ENCODE measurements at regions not wholly inside any gene's neighbourhood (a gene's known extent, or its start where the extent isn't known, plus 50 kb on each side); places are given as distances from the start of the nearest gene placed in this dataset.

GRCh38 chr15:99906311-99906710, 173.1 kb upstream of the LYSMD4 start:
- TF ChIP-seq, protein P1, sequence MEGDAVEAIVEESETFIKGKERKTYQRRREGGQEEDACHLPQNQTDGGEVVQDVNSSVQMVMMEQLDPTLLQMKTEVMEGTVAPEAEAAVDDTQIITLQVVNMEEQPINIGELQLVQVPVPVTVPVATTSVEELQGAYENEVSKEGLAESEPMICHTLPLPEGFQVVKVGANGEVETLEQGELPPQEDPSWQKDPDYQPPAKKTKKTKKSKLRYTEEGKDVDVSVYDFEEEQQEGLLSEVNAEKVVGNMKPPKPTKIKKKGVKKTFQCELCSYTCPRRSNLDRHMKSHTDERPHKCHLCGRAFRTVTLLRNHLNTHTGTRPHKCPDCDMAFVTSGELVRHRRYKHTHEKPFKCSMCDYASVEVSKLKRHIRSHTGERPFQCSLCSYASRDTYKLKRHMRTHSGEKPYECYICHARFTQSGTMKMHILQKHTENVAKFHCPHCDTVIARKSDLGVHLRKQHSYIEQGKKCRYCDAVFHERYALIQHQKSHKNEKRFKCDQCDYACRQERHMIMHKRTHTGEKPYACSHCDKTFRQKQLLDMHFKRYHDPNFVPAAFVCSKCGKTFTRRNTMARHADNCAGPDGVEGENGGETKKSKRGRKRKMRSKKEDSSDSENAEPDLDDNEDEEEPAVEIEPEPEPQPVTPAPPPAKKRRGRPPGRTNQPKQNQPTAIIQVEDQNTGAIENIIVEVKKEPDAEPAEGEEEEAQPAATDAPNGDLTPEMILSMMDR (IDR thresholded peaks at IDR 0.05): no peak
- TF ChIP-seq POLR2A (IDR thresholded peaks at IDR 0.05): no peak

Measured in adrenal gland (tissue), 5 donors.